Mammary epithelial cell (primary cell): ENCODE measurements at regions not wholly inside any gene's neighbourhood (a gene's known extent, or its start where the extent isn't known, plus 50 kb on each side); places are given as distances from the start of the nearest gene placed in this dataset.

Experiments
- EZH2 ChIP-seq: IDR thresholded peaks from 2 replicates; pipeline ENCODE4 v1.6.1; 2012; ENCODE audit warnings: low read length, inconsistent platforms, borderline replicate concordance
- TF ChIP-seq, protein P1 (sequence below), 2 donors: IDR thresholded peaks in 1 of 2; conservative IDR thresholded peaks in 1 of 2; 2 replicates each; pipeline ENCODE4 v1.5.1; 2011 to 2012; ENCODE audit warnings: inconsistent platforms in 2 of 2, low read length in 2 of 2, mild to moderate bottlenecking in 2 of 2, control low read depth in 1 of 2, low read depth in 1 of 2; ENCODE audit not compliant: insufficient read depth in 1 of 2; ENCODE audit errors: extremely low read depth in 1 of 2

DNA sequence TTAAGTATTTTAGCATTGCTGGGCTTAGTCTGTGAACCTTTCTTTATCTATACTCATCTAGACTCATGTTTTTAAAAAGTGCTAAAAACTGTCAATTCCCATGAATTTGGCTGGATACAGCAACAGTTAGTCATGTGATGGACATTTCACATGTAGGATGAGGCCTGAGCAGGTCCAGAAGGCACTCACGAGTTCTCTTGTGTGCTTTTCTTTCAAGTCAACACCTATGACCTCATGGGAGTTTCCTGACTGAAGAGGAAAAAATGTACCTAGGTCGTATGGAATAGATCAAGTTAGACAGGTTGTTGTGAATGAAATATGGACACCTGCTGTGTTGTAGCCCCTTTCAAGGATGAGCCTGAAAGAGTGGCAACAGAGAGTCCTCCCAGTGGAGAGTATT, 394.2 kb downstream of the DUSP10 start:
- TF ChIP-seq, protein P1, sequence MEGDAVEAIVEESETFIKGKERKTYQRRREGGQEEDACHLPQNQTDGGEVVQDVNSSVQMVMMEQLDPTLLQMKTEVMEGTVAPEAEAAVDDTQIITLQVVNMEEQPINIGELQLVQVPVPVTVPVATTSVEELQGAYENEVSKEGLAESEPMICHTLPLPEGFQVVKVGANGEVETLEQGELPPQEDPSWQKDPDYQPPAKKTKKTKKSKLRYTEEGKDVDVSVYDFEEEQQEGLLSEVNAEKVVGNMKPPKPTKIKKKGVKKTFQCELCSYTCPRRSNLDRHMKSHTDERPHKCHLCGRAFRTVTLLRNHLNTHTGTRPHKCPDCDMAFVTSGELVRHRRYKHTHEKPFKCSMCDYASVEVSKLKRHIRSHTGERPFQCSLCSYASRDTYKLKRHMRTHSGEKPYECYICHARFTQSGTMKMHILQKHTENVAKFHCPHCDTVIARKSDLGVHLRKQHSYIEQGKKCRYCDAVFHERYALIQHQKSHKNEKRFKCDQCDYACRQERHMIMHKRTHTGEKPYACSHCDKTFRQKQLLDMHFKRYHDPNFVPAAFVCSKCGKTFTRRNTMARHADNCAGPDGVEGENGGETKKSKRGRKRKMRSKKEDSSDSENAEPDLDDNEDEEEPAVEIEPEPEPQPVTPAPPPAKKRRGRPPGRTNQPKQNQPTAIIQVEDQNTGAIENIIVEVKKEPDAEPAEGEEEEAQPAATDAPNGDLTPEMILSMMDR (conservative IDR thresholded peaks at IDR 0.05 in 1 of 2, IDR thresholded peaks at IDR 0.05 in 1 of 2; ENCODE audit: extremely low read depth in 1 of 2, insufficient read depth in 1 of 2, low read depth in 1 of 2, low read length in 2 of 2), result no peak
- no peak for TF ChIP-seq EZH2
